OCI-LY1 (cell line): ENCODE measurements at regions not wholly inside any gene's neighbourhood (a gene's known extent, or its start where the extent isn't known, plus 50 kb on each side); places are given as distances from the start of the nearest gene placed in this dataset.

ENCODE experiments used
- H2AFZ ChIP-seq: fragments of 200-600 bp; sonication (generic), shearing (Covaris generic); 2 replicates; pipeline ENCODE4 v1.6.0; 2014; ENCODE audit warnings: antibody characterized with exemption, mild to moderate bottlenecking, low read length
- H3F3A ChIP-seq: fragments of 200-600 bp; sonication (generic), shearing (Covaris generic); 2 replicates; pipeline ENCODE4 v1.6.0; 2014; ENCODE audit warnings: mild to moderate bottlenecking, antibody characterized with exemption, low read length, moderate library complexity; ENCODE audit not compliant: insufficient read depth
- H3K27ac ChIP-seq: fragments of 200-600 bp; sonication (generic); 2 replicates; pipeline ENCODE4 v1.5.1; 2014; ENCODE audit warnings: low read length, mixed run types, mild to moderate bottlenecking, low read depth; ENCODE audit not compliant: poor library complexity, severe bottlenecking
- H3K27me3 ChIP-seq: fragments of 200-600 bp; sonication (generic); 2 replicates; pipeline ENCODE4 v1.6.0; 2014; ENCODE audit warnings: antibody characterized with exemption, mild to moderate bottlenecking, low read length, moderate library complexity; ENCODE audit not compliant: insufficient read depth
- H3K36me3 ChIP-seq: fragments of 200-600 bp; sonication (generic); 2 replicates; pipeline ENCODE4 v1.6.1; 2014; ENCODE audit warnings: mild to moderate bottlenecking, antibody characterized with exemption, low read length, moderate library complexity, mixed read lengths; ENCODE audit not compliant: insufficient read depth
- H3K4me1 ChIP-seq: fragments of 200-600 bp; sonication (generic); 2 replicates; pipeline ENCODE4 v1.5.1; 2014; ENCODE audit warnings: mild to moderate bottlenecking, low read length, moderate library complexity; ENCODE audit not compliant: insufficient read depth, severe bottlenecking
- H3K4me2 ChIP-seq: fragments of 200-600 bp; sonication (generic), shearing (Covaris generic); 2 replicates; pipeline ENCODE4 v1.6.1; 2014; ENCODE audit warnings: low read length
- H3K4me3 ChIP-seq: fragments of 200-600 bp; sonication (generic); 2 replicates; pipeline ENCODE4 v1.5.1; 2014; ENCODE audit warnings: low read length, low read depth, mild to moderate bottlenecking, mixed read lengths; ENCODE audit not compliant: poor library complexity, severe bottlenecking
- H3K79me2 ChIP-seq: fragments of 200-600 bp; shearing (Covaris generic); 2 replicates; pipeline ENCODE4 v1.6.1; 2016; ENCODE audit warnings: mixed run types, low read length, mixed read lengths; ENCODE audit not compliant: insufficient read depth
- H3K9ac ChIP-seq: fragments of 200-600 bp; sonication (generic), shearing (Covaris generic); 2 replicates; pipeline ENCODE4 v1.6.1; 2014; ENCODE audit warnings: mild to moderate bottlenecking, low read length, mixed read lengths
- H3K9me2 ChIP-seq: fragments of 200-600 bp; sonication (generic), shearing (Covaris generic); 2 replicates; pipeline ENCODE4 v1.6.1; 2014; ENCODE audit warnings: low read depth, mild to moderate bottlenecking, low read length, mixed read lengths
- H3K9me3 ChIP-seq: fragments of 200-600 bp; shearing (Covaris generic); 2 replicates; pipeline ENCODE4 v1.6.1; 2014; ENCODE audit warnings: low read length, mixed read lengths
- H4K20me1 ChIP-seq: fragments of 200-600 bp; sonication (generic), shearing (Covaris generic); 2 replicates; pipeline ENCODE4 v1.6.0; 2016; ENCODE audit warnings: mild to moderate bottlenecking, low read length; ENCODE audit not compliant: insufficient read depth
- EZH2 ChIP-seq: fragments of 200-600 bp; sonication (generic), shearing (Covaris generic); IDR thresholded peaks from 2 replicates; pipeline ENCODE4 v1.8.0; 2017; ENCODE audit warnings: borderline replicate concordance, mixed run types, mild to moderate bottlenecking, antibody characterized with exemption, low read length, moderate library complexity, mixed read lengths
- TF ChIP-seq, protein P1 (sequence below): fragments of 200-600 bp; sonication (generic), shearing (Covaris generic); IDR thresholded peaks from 2 replicates; pipeline ENCODE4 v1.5.1; 2017; ENCODE audit warnings: mild to moderate bottlenecking, antibody characterized with exemption, low read length, moderate library complexity, mixed read lengths

DNA sequence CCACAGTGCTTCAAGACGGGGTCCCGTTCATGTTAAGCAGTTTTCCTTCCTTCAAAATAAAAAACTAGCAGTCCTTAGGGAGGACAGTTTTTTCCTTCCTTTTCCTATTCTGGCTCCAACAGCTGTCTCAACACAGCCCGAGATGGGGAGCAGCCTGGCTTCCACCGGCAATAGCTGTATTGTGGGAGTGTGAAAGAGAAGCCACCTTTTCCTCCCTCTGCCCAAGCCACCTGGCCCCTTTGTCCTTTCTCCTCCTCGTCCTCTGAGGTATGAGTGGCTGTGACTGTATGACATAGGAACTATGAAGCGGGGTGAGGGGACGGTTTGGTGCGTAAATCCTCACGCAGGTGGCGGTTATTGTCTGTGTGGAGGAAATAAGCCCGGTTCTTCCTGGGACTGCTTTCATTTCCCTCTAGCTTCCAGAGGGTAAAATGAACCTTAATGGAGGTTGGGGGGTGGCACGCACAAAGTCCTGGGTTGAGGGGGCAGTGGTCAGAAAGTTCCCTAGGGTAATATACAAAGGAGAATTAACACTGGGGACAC, 292.0 kb upstream of the DMRT1 start:
- TF ChIP-seq, protein P1, sequence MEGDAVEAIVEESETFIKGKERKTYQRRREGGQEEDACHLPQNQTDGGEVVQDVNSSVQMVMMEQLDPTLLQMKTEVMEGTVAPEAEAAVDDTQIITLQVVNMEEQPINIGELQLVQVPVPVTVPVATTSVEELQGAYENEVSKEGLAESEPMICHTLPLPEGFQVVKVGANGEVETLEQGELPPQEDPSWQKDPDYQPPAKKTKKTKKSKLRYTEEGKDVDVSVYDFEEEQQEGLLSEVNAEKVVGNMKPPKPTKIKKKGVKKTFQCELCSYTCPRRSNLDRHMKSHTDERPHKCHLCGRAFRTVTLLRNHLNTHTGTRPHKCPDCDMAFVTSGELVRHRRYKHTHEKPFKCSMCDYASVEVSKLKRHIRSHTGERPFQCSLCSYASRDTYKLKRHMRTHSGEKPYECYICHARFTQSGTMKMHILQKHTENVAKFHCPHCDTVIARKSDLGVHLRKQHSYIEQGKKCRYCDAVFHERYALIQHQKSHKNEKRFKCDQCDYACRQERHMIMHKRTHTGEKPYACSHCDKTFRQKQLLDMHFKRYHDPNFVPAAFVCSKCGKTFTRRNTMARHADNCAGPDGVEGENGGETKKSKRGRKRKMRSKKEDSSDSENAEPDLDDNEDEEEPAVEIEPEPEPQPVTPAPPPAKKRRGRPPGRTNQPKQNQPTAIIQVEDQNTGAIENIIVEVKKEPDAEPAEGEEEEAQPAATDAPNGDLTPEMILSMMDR: no peak
- TF ChIP-seq EZH2: no peak
- H3K36me3 ChIP-seq: peaks cover 10% of the 10 kb centered on the region

DNA sequence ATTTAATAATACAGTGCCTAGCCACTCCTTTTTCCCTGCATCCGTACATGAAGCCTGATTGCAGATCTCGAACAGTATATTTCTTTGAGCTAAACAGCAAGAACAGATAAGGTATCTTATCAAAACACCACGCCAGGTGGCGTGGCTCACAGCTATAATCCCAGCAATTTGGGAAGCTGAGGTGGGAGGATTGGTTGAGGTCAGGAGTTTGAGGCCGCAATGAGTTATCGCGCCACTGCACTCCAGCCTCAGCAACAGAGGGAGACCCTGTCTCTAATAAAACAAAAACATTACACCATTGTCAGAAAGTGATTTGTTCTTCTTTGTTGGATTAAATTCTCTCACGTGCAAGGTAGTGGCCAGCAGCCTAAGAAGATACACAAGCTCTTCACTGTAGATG, 291.2 kb upstream of the DMRT1 start:
- Histone ChIP-seq H3K36me3 (peaks cover 10% of the 10 kb centered on the region), H4K20me1 (no peaks in the 10 kb centered on the region), H3F3A (no peaks in the 10 kb centered on the region), H3K79me2 (0 out of 2 replicates have a peak, but pooled peaks cover 4% of the 10 kb centered on the region), H3K27me3 (no peaks in the 10 kb centered on the region), H2AFZ (no peak overlapping the region), H3K4me2 (no peak overlapping the region), H3K4me1 (peaks cover 26% of the 10 kb centered on the region), H3K4me3 (no peak overlapping the region), H3K9me3 (no peaks in the 10 kb centered on the region), H3K9ac (no peak overlapping the region), H3K27ac (no peak overlapping the region), H3K9me2 (no peaks in the 10 kb centered on the region)
- TF ChIP-seq EZH2: no peak
- TF ChIP-seq, protein P1: no peak

More for the DNA sequence above, 292.0 kb upstream of the DMRT1 start:
- Histone ChIP-seq H3K4me2 (no peak overlapping the region), H3K9ac (no peak overlapping the region), H3F3A (no peaks in the 10 kb centered on the region), H3K4me1 (peaks cover 26% of the 10 kb centered on the region), H3K9me3 (no peaks in the 10 kb centered on the region), H3K4me3 (no peak overlapping the region), H2AFZ (no peak overlapping the region), H3K27ac (no peak overlapping the region), H4K20me1 (no peaks in the 10 kb centered on the region), H3K79me2 (0 out of 2 replicates have a peak, but pooled peaks cover 4% of the 10 kb centered on the region), H3K27me3 (no peaks in the 10 kb centered on the region), H3K9me2 (no peaks in the 10 kb centered on the region)

DNA sequence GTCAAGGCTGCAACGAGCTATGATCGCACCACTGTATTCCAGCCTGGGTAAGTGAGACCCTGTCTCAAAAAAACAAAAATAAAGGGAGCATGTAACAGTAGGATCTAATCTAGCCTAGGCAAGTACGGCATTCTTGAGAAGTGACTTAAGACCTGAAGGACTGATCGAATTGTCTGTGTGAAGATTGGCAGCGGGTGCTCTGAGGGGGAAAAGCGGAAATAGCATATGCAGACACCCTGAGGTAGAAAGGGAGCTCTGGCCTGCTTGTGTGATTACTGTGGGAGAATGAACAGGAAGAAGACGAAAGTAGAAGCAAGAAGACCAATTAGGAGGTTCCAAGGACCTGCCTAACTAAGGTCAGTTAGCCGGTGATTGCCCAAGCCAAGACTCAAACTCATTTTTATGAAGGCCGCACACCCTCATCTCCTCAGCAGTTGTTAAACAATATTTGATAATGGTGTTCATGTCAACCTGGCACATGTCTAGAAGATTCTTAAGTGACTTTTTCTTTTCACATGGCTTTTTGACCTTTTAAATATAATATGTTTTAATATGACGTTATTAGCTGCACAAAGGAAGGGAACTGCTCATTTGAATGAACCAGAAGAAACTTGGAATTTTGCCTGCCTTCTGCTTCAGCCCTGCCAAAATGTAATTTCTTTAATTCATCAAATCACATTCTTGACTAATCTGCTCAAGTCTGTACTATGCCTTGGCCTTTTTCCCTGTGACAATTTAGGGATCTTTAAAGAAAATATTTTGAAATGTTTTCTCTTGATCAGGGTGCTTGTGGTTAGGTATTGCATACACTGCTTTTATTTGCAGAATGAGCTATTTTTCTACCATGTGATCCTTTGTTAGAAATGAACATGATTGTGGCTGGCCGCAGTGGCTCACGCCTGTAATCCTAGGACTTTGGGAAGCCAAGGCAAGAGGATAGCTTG, 289.2 kb upstream of the DMRT1 start:
- Histone ChIP-seq H3K27me3 (no peaks in the 10 kb centered on the region), H3K79me2 (0 out of 2 replicates have a peak, but pooled peaks cover 4% of the 10 kb centered on the region), H3K36me3 (peaks cover 10% of the 10 kb centered on the region), H2AFZ (no peak overlapping the region), H3K27ac (no peak overlapping the region), H3K4me1 (peaks cover 12% of the 10 kb centered on the region), H3K9me2 (no peaks in the 10 kb centered on the region), H3K9ac (no peak overlapping the region), H4K20me1 (no peaks in the 10 kb centered on the region), H3K4me3 (no peak overlapping the region), H3K9me3 (no peaks in the 10 kb centered on the region), H3K4me2 (no peak overlapping the region), H3F3A (no peaks in the 10 kb centered on the region)
- TF ChIP-seq EZH2: no peak
- TF ChIP-seq, protein P1: no peak
